Thymus (tissue), 11 donors: ENCODE measurements at regions not wholly inside any gene's neighbourhood (a gene's known extent, or its start where the extent isn't known, plus 50 kb on each side); places are given as distances from the start of the nearest gene placed in this dataset.
A peak's percentile ranks its signal among the peaks of the same experiment; 100 is the strongest.

Experiments
- DNase-seq, 9 donors: peaks; one replicate each; pipeline ENCODE4 v3.0.0-alpha.2; 2013; ENCODE audit warnings: low spot score in 9 of 9, low read depth in 6 of 9, missing footprints in 1 of 9
- H3K27ac ChIP-seq, 2 donors: one replicate each; pipeline ENCODE4 v1.5.1; 2013; ENCODE audit warnings: control low read depth in 1 of 2, low read depth in 1 of 2, low read length in 1 of 2, mild to moderate bottlenecking in 1 of 2, moderate library complexity in 1 of 2
- H3K27me3 ChIP-seq, 2 donors: one replicate each; pipeline ENCODE4 v1.5.1; 2013; ENCODE audit warnings: low read length in 1 of 2; ENCODE audit not compliant: control insufficient read depth in 2 of 2, insufficient read depth in 1 of 2
- H3K36me3 ChIP-seq, 2 donors: one replicate each; pipeline ENCODE4 v1.5.1; 2013; ENCODE audit warnings: low read length in 1 of 2, mild to moderate bottlenecking in 1 of 2, moderate library complexity in 1 of 2; ENCODE audit not compliant: control insufficient read depth in 2 of 2, insufficient read depth in 2 of 2
- H3K4me1 ChIP-seq, 2 donors: one replicate each; pipeline ENCODE4 v1.5.1; 2013; ENCODE audit warnings: low read length in 2 of 2; ENCODE audit not compliant: control insufficient read depth in 2 of 2, insufficient read depth in 2 of 2
- H3K4me3 ChIP-seq, 2 donors: one replicate each; pipeline ENCODE4 v1.5.1; 2013; ENCODE audit warnings: low read length in 2 of 2, control low read depth in 1 of 2, mild to moderate bottlenecking in 1 of 2
- H3K9me3 ChIP-seq, 2 donors: one replicate each; pipeline ENCODE4 v1.5.1; 2013; ENCODE audit warnings: low read length in 1 of 2, mild to moderate bottlenecking in 1 of 2; ENCODE audit not compliant: control insufficient read depth in 2 of 2, insufficient read depth in 1 of 2
- WGBS: extraction: QIAGEN DNeasy Blood & Tissue Kit; methylation state at CpG from one replicate; pipeline ENCODE4 v1.1.7; 2013; 5-methylcytosine and 5-hydroxymethylcytosine counted together
- donor health status: healthy.

GRCh38 chr14:89544636-89545301 lies 127.7 kb upstream of the FOXN3 start:
- Histone ChIP-seq H3K4me1 (peaks cover 9 to 10% of the 10 kb centered on the region in 2 donors), H3K4me3 (no peak overlapping the region), H3K27me3 (no peaks in the 10 kb centered on the region), H3K36me3 (peaks cover 0 to 8% of the 10 kb centered on the region in 2 donors), H3K27ac (no peak overlapping the region), H3K9me3 (no peaks in the 10 kb centered on the region)
- no peak for DNase-seq
- 98% methylated on average over 6 of the region's 6 CpGs for WGBS

GRCh38 chr14:89543425-89543790 lies 126.4 kb upstream of the FOXN3 start:
- 92% methylated on average over 7 of the region's 7 CpGs for WGBS
- H3K27ac ChIP-seq = no peak overlapping the region

DNA sequence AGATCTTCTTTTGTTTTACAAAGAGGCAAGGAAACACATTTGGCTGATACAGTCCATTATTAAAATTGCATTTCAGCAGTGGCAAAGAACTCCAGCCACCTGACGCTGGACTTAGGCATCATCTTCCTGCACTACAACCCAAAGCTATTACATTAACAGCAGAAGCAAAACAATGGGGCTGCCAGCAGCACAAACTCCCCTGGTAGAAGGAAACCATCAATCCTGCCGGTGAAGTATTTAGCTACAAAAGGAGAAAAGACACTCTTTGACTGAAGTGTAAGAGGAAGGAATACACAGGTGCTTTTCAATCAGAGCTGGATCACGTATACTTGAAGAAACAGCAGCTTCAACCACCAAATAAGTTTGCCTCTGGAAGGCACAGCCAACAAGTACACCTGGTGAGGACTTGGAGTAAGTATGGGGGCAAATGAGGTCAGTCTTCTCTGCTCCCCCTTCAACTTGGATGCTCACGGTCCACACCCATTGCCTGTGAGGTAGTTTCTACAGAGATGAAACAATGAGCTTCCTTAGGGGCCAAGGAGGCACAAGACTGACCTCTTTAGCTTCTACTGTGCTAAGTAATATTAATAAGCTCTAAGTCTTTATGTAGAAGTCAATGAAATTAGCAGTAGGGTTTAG lies 125.9 kb upstream of the FOXN3 start:
- DNase-seq = peak in 4 of 9 donors; percentile 14 to 48 (median 16)
- no peak overlapping the region for H3K4me3 ChIP-seq
- peaks cover 9 to 10% of the 10 kb centered on the region in 2 donors for H3K4me1 ChIP-seq
- no peaks in the 10 kb centered on the region for H3K9me3 ChIP-seq
- no peak overlapping the region for H3K27ac ChIP-seq
- H3K36me3 ChIP-seq = peaks cover 0 to 5% of the 10 kb centered on the region in 2 donors
- WGBS = 41% methylated on average over 4 of the region's 4 CpGs
- H3K27me3 ChIP-seq = no peaks in the 10 kb centered on the region

More at GRCh38 chr14:89543425-89543790, 126.4 kb upstream of the FOXN3 start:
- Histone ChIP-seq H3K36me3 (peaks cover 0 to 5% of the 10 kb centered on the region in 2 donors), H3K4me3 (no peak overlapping the region), H3K4me1 (peaks cover 9 to 10% of the 10 kb centered on the region in 2 donors), H3K9me3 (no peaks in the 10 kb centered on the region), H3K27me3 (no peaks in the 10 kb centered on the region)
- no peak for DNase-seq

DNA sequence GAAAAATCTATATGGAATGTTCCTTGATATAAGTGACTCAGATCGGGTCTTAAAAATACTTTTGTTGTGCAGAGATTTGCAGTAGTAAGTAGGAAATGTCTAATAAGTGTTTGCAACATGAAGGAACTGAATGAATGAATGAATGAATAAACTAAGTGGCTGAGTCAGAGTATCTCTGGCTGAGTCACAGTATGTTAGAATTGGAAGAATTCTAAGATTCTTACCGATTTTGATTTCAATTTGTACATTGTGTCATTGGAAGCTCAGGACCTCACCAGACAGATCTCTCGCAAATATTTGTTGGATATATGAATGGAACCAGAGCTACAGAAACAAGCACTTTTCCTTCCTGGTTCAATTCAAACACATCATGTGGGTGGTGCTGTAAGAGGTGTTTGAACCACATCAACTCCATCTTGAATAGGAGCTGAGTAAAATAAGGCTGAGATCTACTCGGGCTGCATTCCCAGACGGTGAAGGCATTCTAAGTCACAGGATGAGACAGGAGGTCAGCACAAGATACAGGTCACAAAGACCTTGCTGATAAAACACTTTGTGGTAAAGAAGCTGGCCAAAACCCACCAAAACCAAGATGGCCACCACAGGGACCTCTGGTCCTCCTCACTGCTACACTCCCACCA lies 123.9 kb upstream of the FOXN3 start:
- no peak overlapping the region for H3K27ac ChIP-seq
- DNase-seq = no peak
- H3K4me3 ChIP-seq = no peak overlapping the region
- H3K4me1 ChIP-seq = peaks cover 9 to 10% of the 10 kb centered on the region in 2 donors
- 98% methylated on average over 5 of the region's 5 CpGs for WGBS
- H3K27me3 ChIP-seq = no peaks in the 10 kb centered on the region
- H3K36me3 ChIP-seq = no peaks in the 10 kb centered on the region
- no peaks in the 10 kb centered on the region for H3K9me3 ChIP-seq

GRCh38 chr14:89540009-89540829 lies 123.2 kb upstream of the FOXN3 start:
- no peak for DNase-seq
- peaks cover 9 to 10% of the 10 kb centered on the region in 2 donors for H3K4me1 ChIP-seq
- H3K27me3 ChIP-seq = no peaks in the 10 kb centered on the region
- H3K9me3 ChIP-seq = no peaks in the 10 kb centered on the region
- no peak overlapping the region for H3K4me3 ChIP-seq
- WGBS = 98% methylated on average over 20 of the region's 20 CpGs
- no peaks in the 10 kb centered on the region for H3K36me3 ChIP-seq
- no peak overlapping the region for H3K27ac ChIP-seq

DNA sequence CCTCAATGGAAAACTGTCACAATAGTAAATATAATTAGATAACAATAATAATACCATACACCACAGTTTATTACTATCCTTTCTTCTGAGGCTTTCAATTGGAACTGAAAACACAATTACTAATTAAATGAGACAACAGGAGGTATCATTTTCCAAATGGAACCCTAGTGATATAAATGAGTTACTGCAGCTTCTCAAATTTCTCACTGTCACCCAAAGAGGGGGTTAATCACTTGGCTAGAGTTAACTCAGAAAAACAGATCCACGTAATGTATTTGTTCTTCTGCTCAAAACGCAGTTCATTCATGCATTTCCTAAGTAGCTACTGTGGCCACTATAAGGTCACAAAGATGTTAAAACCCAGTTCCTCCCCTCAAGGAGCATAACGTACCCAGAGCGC lies 120.9 kb upstream of the FOXN3 start:
- 95% methylated on average over 4 of the region's 4 CpGs for WGBS
- no peak for DNase-seq
- Histone ChIP-seq H3K4me1 (peaks cover 4 to 6% of the 10 kb centered on the region in 2 donors), H3K4me3 (no peak overlapping the region), H3K36me3 (no peaks in the 10 kb centered on the region), H3K27ac (no peak overlapping the region), H3K27me3 (no peaks in the 10 kb centered on the region), H3K9me3 (no peaks in the 10 kb centered on the region)

- H3K4me3 ChIP-seq = no peak overlapping the region
- H3K9me3 ChIP-seq = peaks cover 0 to 6% of the 10 kb centered on the region in 2 donors
- WGBS = 95% methylated on average over 4 of the region's 4 CpGs
- H3K36me3 ChIP-seq = no peaks in the 10 kb centered on the region
- DNase-seq = no peak
- H3K27me3 ChIP-seq = no peaks in the 10 kb centered on the region
- no peaks in the 10 kb centered on the region for H3K4me1 ChIP-seq
- no peak overlapping the region for H3K27ac ChIP-seq
Measured at GRCh38 chr14:89534902-89535685, 118.1 kb upstream of the FOXN3 start.

- Histone ChIP-seq H3K36me3 (no peaks in the 10 kb centered on the region), H3K9me3 (peaks cover 0 to 6% of the 10 kb centered on the region in 2 donors), H3K27me3 (no peaks in the 10 kb centered on the region), H3K4me1 (no peaks in the 10 kb centered on the region), H3K27ac (no peak overlapping the region), H3K4me3 (no peak overlapping the region)
- no peak for DNase-seq
- WGBS = 97% methylated on average over 4 of the region's 4 CpGs
Measured at GRCh38 chr14:89533766-89534165, 116.7 kb upstream of the FOXN3 start.
